PFSK-1 (cell line): ENCODE measurements at regions not wholly inside any gene's neighbourhood (a gene's known extent, or its start where the extent isn't known, plus 50 kb on each side); places are given as distances from the start of the nearest gene placed in this dataset.

Experiments used
- POLR2AphosphoS5 ChIP-seq: IDR thresholded peaks from 2 replicates; pipeline ENCODE4 v1.6.1; 2012; ENCODE audit warnings: low read depth, mild to moderate bottlenecking, control low read depth, low read length, moderate library complexity
- REST ChIP-seq, 2 experiments: IDR thresholded peaks; 2 replicates each; pipeline versions ENCODE4 v1.6.1 to v1.8.0; 2011 to 2012; ENCODE audit warnings: low read depth in 2 of 2, low read length in 2 of 2, control low read depth in 1 of 2, inconsistent platforms in 1 of 2, mild to moderate bottlenecking in 1 of 2, moderate library complexity in 1 of 2; ENCODE audit not compliant: insufficient read depth in 1 of 2
- SIN3A ChIP-seq: IDR thresholded peaks from 2 replicates; pipeline ENCODE4 v1.6.1; 2012; ENCODE audit warnings: mild to moderate bottlenecking, low read length, moderate library complexity, borderline replicate concordance; ENCODE audit not compliant: insufficient read depth
- TAF1 ChIP-seq: IDR thresholded peaks from 2 replicates; pipeline ENCODE4 v1.6.1; 2012; ENCODE audit warnings: low read length, control low read depth, borderline replicate concordance; ENCODE audit not compliant: insufficient read depth

- no peak for TF ChIP-seq POLR2AphosphoS5
- TF ChIP-seq TAF1 = no peak
- no peak for TF ChIP-seq SIN3A
- TF ChIP-seq REST (IDR thresholded peaks at IDR 0.05; ENCODE audit: insufficient read depth in 1 of 2, low read depth in 2 of 2, low read length in 2 of 2) = no peak
These were observed 66.2 kb upstream of the DYRK2 start for GRCh38 chr12:67582238-67582834.
